ENCODE measurements at regions not wholly inside any gene's neighbourhood (a gene's known extent, or its start where the extent isn't known, plus 50 kb on each side); places are given as distances from the start of the nearest gene placed in this dataset.
"Not testable (repeated sequence)": the region's sequence is repeated elsewhere in the genome, so short reads cannot be mapped to it uniquely, and the experiment has no call there.

DNA sequence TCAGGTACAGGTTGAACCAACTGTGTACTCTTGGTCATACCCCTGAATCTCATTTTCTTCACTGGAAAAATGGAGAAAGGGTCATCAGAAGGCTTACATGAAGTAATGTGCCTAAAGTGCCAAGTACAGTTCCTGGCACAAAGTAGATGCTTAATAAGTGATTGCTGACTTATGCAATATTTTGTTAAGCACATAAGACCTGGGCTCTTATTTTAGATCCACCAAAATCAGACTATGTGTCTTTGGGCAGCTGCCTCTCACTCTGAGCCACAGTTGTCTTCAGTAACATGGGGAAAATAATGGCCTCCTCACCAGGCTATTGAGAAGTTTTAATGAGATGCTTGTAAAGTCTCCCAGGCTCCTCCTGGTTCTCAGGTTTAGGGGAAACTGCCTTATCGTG lies 74.3 kb upstream of the TRABD2B start:
- 100% methylated on average over 1 of the region's 1 CpG for WGBS (ENCODE audit: insufficient coverage)
- no peaks in the 10 kb centered on the region for H3K9me3 ChIP-seq (ENCODE audit: control insufficient read depth, insufficient read depth, low read length)
- no peaks in the 10 kb centered on the region for H3K4me1 ChIP-seq (ENCODE audit: control insufficient read depth, insufficient read depth, low read length)
- H3K36me3 ChIP-seq (ENCODE audit: control insufficient read depth, insufficient read depth, low read length): no peaks in the 10 kb centered on the region
- H3K27ac ChIP-seq (ENCODE audit: low read depth, low read length): no peak overlapping the region
- H3K4me3 ChIP-seq (ENCODE audit: low read depth, low read length): no peak overlapping the region
- no peak for DNase-seq (ENCODE audit: low read depth in 4 of 6, low spot score in 6 of 6)
- H3K27me3 ChIP-seq (ENCODE audit: control insufficient read depth, insufficient read depth, low read length): no peaks in the 10 kb centered on the region

DNA sequence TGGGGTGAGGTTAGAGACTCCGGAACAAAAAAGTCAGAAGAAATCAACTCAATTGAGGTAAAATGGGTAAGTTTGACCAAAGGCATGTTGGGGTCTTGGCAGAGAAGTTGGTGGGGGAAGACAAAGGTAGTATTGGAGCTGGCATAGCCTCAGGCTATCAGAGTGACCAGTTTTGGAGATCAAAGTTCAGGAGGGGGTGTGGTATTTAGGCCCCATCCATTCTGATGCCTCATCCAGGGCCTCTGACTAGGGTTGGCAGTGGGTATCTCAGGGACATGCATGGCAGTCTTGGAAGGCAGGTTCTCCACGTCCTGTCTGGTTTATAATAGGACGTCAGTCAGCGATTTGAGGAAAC lies 73.2 kb upstream of the TRABD2B start:
- Histone ChIP-seq H3K27me3 (ENCODE audit: control insufficient read depth, insufficient read depth, low read length) (no peaks in the 10 kb centered on the region), H3K4me3 (ENCODE audit: low read depth, low read length) (no peak overlapping the region), H3K36me3 (ENCODE audit: control insufficient read depth, insufficient read depth, low read length) (no peaks in the 10 kb centered on the region), H3K9me3 (ENCODE audit: control insufficient read depth, insufficient read depth, low read length) (no peaks in the 10 kb centered on the region), H3K27ac (ENCODE audit: low read depth, low read length) (no peak overlapping the region), H3K4me1 (ENCODE audit: control insufficient read depth, insufficient read depth, low read length) (no peaks in the 10 kb centered on the region)
- DNase-seq (ENCODE audit: low read depth in 4 of 6, low spot score in 6 of 6): no peak
- 88% methylated on average over 4 of the region's 4 CpGs for WGBS (ENCODE audit: insufficient coverage)

DNA sequence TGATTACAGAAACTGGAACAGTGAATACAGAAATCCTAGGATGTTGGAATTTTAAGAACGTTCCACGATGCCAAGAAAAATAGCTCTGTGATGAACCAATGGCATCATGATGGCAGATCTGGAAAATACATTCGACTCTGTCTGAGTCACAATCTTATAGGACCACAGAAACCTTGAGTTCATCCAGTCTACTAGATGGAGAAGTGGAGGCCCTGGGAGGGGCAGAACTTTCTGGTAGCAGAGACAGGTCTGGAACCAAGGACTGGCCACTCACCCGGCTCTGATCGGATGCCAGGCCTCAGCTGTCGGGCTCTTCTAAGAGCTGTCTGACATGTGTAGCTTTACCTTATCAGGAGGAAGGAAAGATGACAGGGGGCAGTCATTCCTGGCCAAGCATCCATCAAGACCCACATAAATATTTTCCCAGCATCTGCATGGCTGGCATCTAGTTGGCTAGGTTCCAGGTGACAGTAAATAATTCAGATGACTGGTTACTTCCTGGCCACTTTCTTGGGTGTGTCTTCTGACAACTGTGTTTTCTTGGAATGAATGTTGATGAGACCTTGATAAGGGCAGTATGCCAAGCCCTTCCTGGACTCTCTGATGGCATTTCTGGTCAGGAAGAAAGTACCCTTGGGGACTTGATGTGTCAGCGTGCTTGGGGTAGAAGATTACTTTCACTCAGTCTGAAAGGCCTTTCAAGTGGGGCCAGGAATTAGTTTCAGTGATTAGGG lies 72.6 kb upstream of the TRABD2B start:
- Histone ChIP-seq H3K4me1 (ENCODE audit: control insufficient read depth, insufficient read depth, low read length) (no peaks in the 10 kb centered on the region), H3K27ac (ENCODE audit: low read depth, low read length) (no peak overlapping the region), H3K9me3 (ENCODE audit: control insufficient read depth, insufficient read depth, low read length) (no peaks in the 10 kb centered on the region), H3K27me3 (ENCODE audit: control insufficient read depth, insufficient read depth, low read length) (no peaks in the 10 kb centered on the region), H3K4me3 (ENCODE audit: low read depth, low read length) (no peak overlapping the region), H3K36me3 (ENCODE audit: control insufficient read depth, insufficient read depth, low read length) (no peaks in the 10 kb centered on the region)
- DNase-seq (ENCODE audit: low read depth in 4 of 6, low spot score in 6 of 6): no peak
- 92% methylated on average over 3 of the region's 7 CpGs for WGBS (ENCODE audit: insufficient coverage)

DNA sequence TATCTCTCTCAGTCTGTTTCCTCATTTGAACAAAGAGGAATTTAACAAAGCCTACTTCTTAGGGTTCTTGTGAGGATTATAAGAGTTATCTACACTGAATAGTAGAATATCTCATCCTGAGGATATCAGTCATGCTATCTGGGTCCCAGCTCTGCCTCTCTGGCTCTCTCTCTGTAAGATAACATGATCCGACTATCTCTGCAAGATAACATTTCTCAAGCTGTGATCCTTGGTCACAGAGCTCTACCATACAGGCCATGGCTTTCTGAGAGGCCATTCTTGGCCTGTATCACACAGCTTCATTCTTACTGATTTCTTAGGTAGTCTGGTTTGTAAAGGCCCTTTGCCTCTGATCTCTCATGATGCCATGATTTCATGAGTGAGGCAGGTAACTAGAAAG lies 71.0 kb upstream of the TRABD2B start:
- H3K4me3 ChIP-seq (ENCODE audit: low read depth, low read length): no peak overlapping the region
- H3K27me3 ChIP-seq (ENCODE audit: control insufficient read depth, insufficient read depth, low read length): peaks cover 7% of the 10 kb centered on the region
- no peak for DNase-seq (ENCODE audit: low read depth in 4 of 6, low spot score in 6 of 6)
- WGBS (ENCODE audit: insufficient coverage): 88% methylated on average over 1 of the region's 1 CpG
- no peaks in the 10 kb centered on the region for H3K36me3 ChIP-seq (ENCODE audit: control insufficient read depth, insufficient read depth, low read length)
- H3K9me3 ChIP-seq (ENCODE audit: control insufficient read depth, insufficient read depth, low read length): no peaks in the 10 kb centered on the region
- H3K4me1 ChIP-seq (ENCODE audit: control insufficient read depth, insufficient read depth, low read length): no peaks in the 10 kb centered on the region
- H3K27ac ChIP-seq (ENCODE audit: low read depth, low read length): no peak overlapping the region

DNA sequence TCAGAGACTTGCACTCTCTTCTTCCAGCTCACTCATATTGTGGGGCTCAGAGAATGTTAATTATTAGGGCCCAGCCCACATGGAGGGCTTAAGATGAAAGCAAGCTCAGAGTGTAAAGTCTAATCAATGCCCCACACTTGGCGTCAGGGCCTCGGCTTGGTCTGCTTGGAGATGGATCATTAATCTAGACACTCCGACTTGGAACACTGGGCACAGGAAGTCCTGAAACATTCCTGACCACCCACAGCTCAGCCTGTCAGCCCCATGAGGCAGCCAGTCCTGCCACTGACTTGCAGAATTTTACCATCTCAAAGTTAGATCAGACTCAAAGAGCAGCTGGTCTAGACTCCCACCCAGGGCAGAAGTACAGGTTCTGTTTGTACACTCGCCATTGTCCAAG lies 69.8 kb upstream of the TRABD2B start:
- Histone ChIP-seq H3K27me3 (ENCODE audit: control insufficient read depth, insufficient read depth, low read length) (peaks cover 7% of the 10 kb centered on the region), H3K27ac (ENCODE audit: low read depth, low read length) (no peak overlapping the region), H3K4me3 (ENCODE audit: low read depth, low read length) (no peak overlapping the region), H3K4me1 (ENCODE audit: control insufficient read depth, insufficient read depth, low read length) (no peaks in the 10 kb centered on the region), H3K36me3 (ENCODE audit: control insufficient read depth, insufficient read depth, low read length) (no peaks in the 10 kb centered on the region), H3K9me3 (ENCODE audit: control insufficient read depth, insufficient read depth, low read length) (no peaks in the 10 kb centered on the region)
- 60% methylated on average over 4 of the region's 4 CpGs for whole genome bisulfite sequencing (ENCODE audit: insufficient coverage)
- no peak for DNase-seq (ENCODE audit: low read depth in 4 of 6, low spot score in 6 of 6)

DNA sequence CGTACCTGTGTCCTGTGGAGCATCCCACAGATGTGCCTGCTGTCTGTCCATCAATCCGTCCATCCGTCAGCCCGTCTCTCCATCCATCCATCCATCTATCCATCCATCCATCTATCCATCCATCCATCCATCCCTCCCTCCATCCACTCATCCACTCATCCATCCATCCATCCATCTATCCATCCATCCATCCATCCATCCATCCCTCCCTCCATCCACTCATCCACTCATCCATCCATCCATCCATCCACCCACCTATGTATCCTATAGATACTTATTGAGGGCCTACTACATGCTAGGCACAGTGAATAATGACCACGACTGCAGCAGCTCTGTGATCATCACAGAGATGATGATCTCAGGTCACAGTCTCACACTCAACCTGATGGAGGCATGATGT lies 67.5 kb upstream of the TRABD2B start:
- not testable (repeated sequence) for DNase-seq (ENCODE audit: low read depth in 4 of 6, low spot score in 6 of 6); H3K4me1 ChIP-seq (ENCODE audit: control insufficient read depth, insufficient read depth, low read length)
- WGBS (ENCODE audit: insufficient coverage): 88% methylated on average over 5 of the region's 5 CpGs

DNA sequence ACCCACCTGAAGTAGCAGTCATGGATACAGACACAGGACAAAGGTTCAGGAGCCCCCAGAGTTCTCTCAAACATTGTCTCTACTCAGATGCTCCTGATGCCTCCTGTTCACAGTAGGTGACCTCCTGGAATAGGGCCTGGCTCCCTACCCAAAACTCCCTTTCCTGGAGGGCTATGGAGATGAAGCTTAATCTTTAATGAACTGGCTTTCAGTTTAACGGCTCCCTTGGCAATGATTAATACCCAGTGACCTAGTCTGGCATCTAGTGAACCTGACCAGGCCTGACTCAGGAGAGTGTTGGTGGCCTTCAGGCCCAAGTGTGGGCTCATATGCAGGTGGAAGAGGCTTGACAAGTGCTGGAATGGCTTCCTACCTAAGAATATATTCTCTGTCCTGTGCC lies 65.2 kb upstream of the TRABD2B start:
- peaks cover 20% of the 10 kb centered on the region for H3K27me3 ChIP-seq (ENCODE audit: control insufficient read depth, insufficient read depth, low read length)
- H3K4me3 ChIP-seq (ENCODE audit: low read depth, low read length): no peak overlapping the region
- DNase-seq (ENCODE audit: low read depth in 4 of 6, low spot score in 6 of 6): no peak
- no peaks in the 10 kb centered on the region for H3K4me1 ChIP-seq (ENCODE audit: control insufficient read depth, insufficient read depth, low read length)
- H3K9me3 ChIP-seq (ENCODE audit: control insufficient read depth, insufficient read depth, low read length): no peaks in the 10 kb centered on the region
- no peak overlapping the region for H3K27ac ChIP-seq (ENCODE audit: low read depth, low read length)
- no peaks in the 10 kb centered on the region for H3K36me3 ChIP-seq (ENCODE audit: control insufficient read depth, insufficient read depth, low read length)
- WGBS (ENCODE audit: insufficient coverage): no CpG with 5 or more reads among the region's 1 CpG

More for the DNA sequence above, 67.5 kb upstream of the TRABD2B start:
- not testable (repeated sequence) for H3K36me3 ChIP-seq (ENCODE audit: control insufficient read depth, insufficient read depth, low read length); H3K27ac ChIP-seq (ENCODE audit: low read depth, low read length); H3K4me3 ChIP-seq (ENCODE audit: low read depth, low read length); H3K9me3 ChIP-seq (ENCODE audit: control insufficient read depth, insufficient read depth, low read length)
- H3K27me3 ChIP-seq (ENCODE audit: control insufficient read depth, insufficient read depth, low read length): peaks cover 12% of the 10 kb centered on the region

DNA sequence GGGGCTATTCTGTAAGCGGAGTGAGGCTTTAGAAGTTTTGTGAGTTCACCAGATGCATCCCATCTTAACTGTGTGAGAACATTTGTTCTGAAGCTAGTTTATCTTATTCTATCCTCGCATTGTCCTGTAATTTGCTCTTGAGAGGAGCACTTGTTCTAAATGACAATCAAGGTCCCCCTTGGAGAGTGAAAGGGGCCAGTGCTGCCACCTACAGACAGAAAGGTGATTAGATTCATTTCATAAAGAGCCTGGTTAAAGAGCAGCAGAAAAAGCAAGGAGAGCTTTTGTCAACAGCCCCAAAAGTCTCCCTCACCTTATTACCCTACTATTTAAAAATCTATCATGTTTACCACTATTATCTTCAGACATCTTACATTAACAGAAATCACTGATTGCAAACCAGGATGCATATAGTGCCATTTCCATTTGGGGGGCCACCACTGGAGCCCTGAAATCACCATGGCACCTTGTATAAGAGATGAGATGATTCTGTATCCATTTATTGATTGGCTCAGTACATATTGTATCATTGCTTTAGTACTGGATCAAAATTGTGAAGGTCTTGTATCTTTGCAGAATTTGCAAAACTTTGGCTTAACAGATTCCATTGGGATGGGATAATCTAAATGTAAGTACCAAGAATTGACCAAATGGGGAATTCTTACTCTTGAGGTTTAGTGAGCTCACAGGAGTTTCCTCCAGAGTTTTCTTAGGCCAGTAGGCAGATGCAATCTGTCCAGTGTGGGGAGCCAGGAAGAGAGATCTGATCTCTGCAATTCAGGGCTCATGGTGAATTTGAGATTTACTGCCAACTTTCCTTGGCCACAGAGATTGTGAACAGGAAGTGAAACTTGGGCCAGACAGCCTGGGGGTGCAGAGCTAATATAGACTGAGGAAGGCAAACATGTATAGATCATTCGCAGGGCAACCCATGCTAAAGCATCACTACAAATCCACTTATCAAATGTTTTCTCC lies 64.3 kb upstream of the TRABD2B start:
- peaks cover 25% of the 10 kb centered on the region for H3K27me3 ChIP-seq (ENCODE audit: control insufficient read depth, insufficient read depth, low read length)
- H3K27ac ChIP-seq (ENCODE audit: low read depth, low read length): no peak overlapping the region
- no peaks in the 10 kb centered on the region for H3K4me1 ChIP-seq (ENCODE audit: control insufficient read depth, insufficient read depth, low read length)
- H3K4me3 ChIP-seq (ENCODE audit: low read depth, low read length): no peak overlapping the region
- no peaks in the 10 kb centered on the region for H3K36me3 ChIP-seq (ENCODE audit: control insufficient read depth, insufficient read depth, low read length)
- no peaks in the 10 kb centered on the region for H3K9me3 ChIP-seq (ENCODE audit: control insufficient read depth, insufficient read depth, low read length)
- DNase-seq (ENCODE audit: low read depth in 4 of 6, low spot score in 6 of 6): peak in 5 of 6 donors; percentile 45 to 93 (median 68)
- 71% methylated on average over 1 of the region's 3 CpGs for WGBS (ENCODE audit: insufficient coverage)

DNA sequence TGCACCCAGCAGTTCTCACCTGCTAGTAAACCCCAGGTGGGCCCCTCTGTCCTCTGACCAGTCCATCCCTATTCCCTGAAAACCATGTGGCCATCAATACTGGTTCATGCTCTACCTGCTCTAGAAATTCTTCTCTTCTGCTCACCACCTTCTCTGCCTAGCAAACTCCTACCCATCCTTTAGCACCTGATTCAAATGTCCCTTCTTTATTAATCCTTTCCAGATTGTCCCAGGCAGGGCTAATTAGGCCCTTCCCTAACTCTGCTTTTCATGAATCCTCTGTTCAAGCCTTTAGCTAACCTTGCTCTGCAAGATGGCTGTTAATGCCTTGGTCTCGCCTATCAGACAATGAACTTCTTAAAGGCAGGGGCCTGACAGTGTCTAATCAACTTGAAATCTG lies 62.1 kb upstream of the TRABD2B start:
- Histone ChIP-seq H3K9me3 (ENCODE audit: control insufficient read depth, insufficient read depth, low read length) (no peaks in the 10 kb centered on the region), H3K27me3 (ENCODE audit: control insufficient read depth, insufficient read depth, low read length) (peaks cover 32% of the 10 kb centered on the region), H3K36me3 (ENCODE audit: control insufficient read depth, insufficient read depth, low read length) (no peaks in the 10 kb centered on the region), H3K4me1 (ENCODE audit: control insufficient read depth, insufficient read depth, low read length) (no peaks in the 10 kb centered on the region), H3K4me3 (ENCODE audit: low read depth, low read length) (no peak overlapping the region), H3K27ac (ENCODE audit: low read depth, low read length) (no peak overlapping the region)
- no peak for DNase-seq (ENCODE audit: low read depth in 4 of 6, low spot score in 6 of 6)
- 89% methylated on average over 1 of the region's 1 CpG for WGBS (ENCODE audit: insufficient coverage)
